ENCODE measurements at regions not wholly inside any gene's neighbourhood (a gene's known extent, or its start where the extent isn't known, plus 50 kb on each side); places are given as distances from the start of the nearest gene placed in this dataset.

DNA sequence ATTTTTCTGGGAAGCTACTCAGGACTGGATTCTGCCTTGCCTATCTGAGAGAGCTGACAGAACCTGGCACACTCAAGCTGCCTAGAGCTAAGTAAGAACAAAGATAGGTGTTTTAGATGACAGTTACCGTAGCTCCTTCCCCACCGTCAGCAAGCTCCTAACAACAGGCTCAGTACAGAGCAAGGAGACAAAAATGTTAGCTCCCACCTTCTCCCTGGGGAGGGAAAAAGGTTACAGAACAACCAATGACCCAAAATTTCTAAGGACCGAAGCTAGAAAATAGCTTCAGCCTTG lies 1058.2 kb upstream of the PCDH20 start:
- Histone ChIP-seq H3K9ac (ENCODE audit: low read depth in 1 of 2, low read length in 2 of 2) (no peak overlapping the region), H3K4me3 (ENCODE audit: low read depth in 1 of 3, low read length in 3 of 3) (no peak overlapping the region), H3K27me3 (ENCODE audit: control insufficient read depth in 4 of 4, insufficient read depth in 4 of 4, low read length in 3 of 4) (no peaks in the 10 kb centered on the region), H3K4me1 (ENCODE audit: control insufficient read depth in 4 of 4, insufficient read depth in 4 of 4, low read length in 3 of 4) (no peaks in the 10 kb centered on the region), H3K27ac (ENCODE audit: low read depth in 1 of 2, low read length in 2 of 2) (no peak overlapping the region), H3K36me3 (ENCODE audit: control insufficient read depth in 4 of 4, insufficient read depth in 3 of 4, low read depth in 1 of 4, low read length in 3 of 4) (no peaks in the 10 kb centered on the region), H3K9me3 (ENCODE audit: control insufficient read depth in 4 of 4, low read length in 3 of 4) (no peaks in the 10 kb centered on the region)
- DNase-seq (ENCODE audit: low spot score) = no peak
- TF ChIP-seq RAD21 (IDR thresholded peaks at IDR 0.05) (no peak), GABPA (IDR thresholded peaks at IDR 0.05 in 1 of 2, conservative IDR thresholded peaks at IDR 0.05 in 1 of 2) (no peak), FOXA1 (IDR thresholded peaks at IDR 0.05) (no peak), JUND (IDR thresholded peaks at IDR 0.05) (no peak), TAF1 (conservative IDR thresholded peaks at IDR 0.05) (no peak), FOXA2 (IDR thresholded peaks at IDR 0.05) (no peak), SP1 (IDR thresholded peaks at IDR 0.05) (no peak), HNF4G (IDR thresholded peaks at IDR 0.05) (no peak), RXRA (IDR thresholded peaks at IDR 0.05) (no peak), EGR1 (IDR thresholded peaks at IDR 0.05; ENCODE audit: low read depth in 2 of 2) (no peak), HNF4A (conservative IDR thresholded peaks at IDR 0.05) (no peak), YY1 (IDR thresholded peaks at IDR 0.05) (no peak)
- TF ChIP-seq, protein P1, sequence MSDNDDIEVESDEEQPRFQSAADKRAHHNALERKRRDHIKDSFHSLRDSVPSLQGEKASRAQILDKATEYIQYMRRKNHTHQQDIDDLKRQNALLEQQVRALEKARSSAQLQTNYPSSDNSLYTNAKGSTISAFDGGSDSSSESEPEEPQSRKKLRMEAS (IDR thresholded peaks at IDR 0.05) = no peak
- TF ChIP-seq, protein P2, sequence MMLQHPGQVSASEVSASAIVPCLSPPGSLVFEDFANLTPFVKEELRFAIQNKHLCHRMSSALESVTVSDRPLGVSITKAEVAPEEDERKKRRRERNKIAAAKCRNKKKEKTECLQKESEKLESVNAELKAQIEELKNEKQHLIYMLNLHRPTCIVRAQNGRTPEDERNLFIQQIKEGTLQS (IDR thresholded peaks at IDR 0.05) = no peak
- TF ChIP-seq, protein P3, sequence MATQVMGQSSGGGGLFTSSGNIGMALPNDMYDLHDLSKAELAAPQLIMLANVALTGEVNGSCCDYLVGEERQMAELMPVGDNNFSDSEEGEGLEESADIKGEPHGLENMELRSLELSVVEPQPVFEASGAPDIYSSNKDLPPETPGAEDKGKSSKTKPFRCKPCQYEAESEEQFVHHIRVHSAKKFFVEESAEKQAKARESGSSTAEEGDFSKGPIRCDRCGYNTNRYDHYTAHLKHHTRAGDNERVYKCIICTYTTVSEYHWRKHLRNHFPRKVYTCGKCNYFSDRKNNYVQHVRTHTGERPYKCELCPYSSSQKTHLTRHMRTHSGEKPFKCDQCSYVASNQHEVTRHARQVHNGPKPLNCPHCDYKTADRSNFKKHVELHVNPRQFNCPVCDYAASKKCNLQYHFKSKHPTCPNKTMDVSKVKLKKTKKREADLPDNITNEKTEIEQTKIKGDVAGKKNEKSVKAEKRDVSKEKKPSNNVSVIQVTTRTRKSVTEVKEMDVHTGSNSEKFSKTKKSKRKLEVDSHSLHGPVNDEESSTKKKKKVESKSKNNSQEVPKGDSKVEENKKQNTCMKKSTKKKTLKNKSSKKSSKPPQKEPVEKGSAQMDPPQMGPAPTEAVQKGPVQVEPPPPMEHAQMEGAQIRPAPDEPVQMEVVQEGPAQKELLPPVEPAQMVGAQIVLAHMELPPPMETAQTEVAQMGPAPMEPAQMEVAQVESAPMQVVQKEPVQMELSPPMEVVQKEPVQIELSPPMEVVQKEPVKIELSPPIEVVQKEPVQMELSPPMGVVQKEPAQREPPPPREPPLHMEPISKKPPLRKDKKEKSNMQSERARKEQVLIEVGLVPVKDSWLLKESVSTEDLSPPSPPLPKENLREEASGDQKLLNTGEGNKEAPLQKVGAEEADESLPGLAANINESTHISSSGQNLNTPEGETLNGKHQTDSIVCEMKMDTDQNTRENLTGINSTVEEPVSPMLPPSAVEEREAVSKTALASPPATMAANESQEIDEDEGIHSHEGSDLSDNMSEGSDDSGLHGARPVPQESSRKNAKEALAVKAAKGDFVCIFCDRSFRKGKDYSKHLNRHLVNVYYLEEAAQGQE (IDR thresholded peaks at IDR 0.05) = no peak
- TF ChIP-seq, protein P4, sequence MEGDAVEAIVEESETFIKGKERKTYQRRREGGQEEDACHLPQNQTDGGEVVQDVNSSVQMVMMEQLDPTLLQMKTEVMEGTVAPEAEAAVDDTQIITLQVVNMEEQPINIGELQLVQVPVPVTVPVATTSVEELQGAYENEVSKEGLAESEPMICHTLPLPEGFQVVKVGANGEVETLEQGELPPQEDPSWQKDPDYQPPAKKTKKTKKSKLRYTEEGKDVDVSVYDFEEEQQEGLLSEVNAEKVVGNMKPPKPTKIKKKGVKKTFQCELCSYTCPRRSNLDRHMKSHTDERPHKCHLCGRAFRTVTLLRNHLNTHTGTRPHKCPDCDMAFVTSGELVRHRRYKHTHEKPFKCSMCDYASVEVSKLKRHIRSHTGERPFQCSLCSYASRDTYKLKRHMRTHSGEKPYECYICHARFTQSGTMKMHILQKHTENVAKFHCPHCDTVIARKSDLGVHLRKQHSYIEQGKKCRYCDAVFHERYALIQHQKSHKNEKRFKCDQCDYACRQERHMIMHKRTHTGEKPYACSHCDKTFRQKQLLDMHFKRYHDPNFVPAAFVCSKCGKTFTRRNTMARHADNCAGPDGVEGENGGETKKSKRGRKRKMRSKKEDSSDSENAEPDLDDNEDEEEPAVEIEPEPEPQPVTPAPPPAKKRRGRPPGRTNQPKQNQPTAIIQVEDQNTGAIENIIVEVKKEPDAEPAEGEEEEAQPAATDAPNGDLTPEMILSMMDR (IDR thresholded peaks at IDR 0.05; ENCODE audit: low read depth, low read length, missing input control) = no peak
- TF ChIP-seq, protein P5, sequence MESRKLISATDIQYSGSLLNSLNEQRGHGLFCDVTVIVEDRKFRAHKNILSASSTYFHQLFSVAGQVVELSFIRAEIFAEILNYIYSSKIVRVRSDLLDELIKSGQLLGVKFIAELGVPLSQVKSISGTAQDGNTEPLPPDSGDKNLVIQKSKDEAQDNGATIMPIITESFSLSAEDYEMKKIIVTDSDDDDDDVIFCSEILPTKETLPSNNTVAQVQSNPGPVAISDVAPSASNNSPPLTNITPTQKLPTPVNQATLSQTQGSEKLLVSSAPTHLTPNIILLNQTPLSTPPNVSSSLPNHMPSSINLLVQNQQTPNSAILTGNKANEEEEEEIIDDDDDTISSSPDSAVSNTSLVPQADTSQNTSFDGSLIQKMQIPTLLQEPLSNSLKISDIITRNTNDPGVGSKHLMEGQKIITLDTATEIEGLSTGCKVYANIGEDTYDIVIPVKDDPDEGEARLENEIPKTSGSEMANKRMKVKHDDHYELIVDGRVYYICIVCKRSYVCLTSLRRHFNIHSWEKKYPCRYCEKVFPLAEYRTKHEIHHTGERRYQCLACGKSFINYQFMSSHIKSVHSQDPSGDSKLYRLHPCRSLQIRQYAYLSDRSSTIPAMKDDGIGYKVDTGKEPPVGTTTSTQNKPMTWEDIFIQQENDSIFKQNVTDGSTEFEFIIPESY (IDR thresholded peaks at IDR 0.05) = no peak
- 84% methylated on average over 3 of the region's 3 CpGs for WGBS

Measured in liver (tissue), 8 donors.